Medulla oblongata (tissue), 1 donor: ENCODE measurements at regions not wholly inside any gene's neighbourhood (a gene's known extent, or its start where the extent isn't known, plus 50 kb on each side); places are given as distances from the start of the nearest gene placed in this dataset.
"Not testable (repeated sequence)": the region's sequence is repeated elsewhere in the genome, so short reads cannot be mapped to it uniquely, and the experiment has no call there.

Experiments used
- DNase-seq: peaks from one replicate; pipeline ENCODE4 v3.0.0-alpha.2; 2015; ENCODE audit errors: extremely low spot score

GRCh38 chr2:167844714-167845530 lies 402.5 kb downstream of the STK39 start:
- DNase-seq = no peak

DNA sequence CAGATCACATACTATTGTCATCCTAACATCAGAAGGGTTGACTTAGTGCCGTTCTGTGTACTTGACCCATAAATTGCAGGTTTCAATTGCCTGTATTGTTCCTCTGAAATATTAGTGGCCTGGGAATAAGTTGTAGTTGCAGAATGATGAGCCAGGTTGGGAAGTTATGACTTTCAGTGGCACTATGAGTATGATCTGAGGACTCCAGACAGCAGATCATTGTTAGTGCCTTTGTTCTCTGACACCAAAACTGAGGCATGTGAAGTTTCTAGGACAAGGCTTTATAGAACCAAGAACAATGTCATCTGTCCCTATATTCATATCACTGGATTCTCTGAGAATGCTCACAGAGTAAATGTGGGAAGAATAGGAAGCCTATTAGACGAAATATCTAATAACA lies 403.7 kb downstream of the STK39 start:
- no peak for DNase-seq

DNA sequence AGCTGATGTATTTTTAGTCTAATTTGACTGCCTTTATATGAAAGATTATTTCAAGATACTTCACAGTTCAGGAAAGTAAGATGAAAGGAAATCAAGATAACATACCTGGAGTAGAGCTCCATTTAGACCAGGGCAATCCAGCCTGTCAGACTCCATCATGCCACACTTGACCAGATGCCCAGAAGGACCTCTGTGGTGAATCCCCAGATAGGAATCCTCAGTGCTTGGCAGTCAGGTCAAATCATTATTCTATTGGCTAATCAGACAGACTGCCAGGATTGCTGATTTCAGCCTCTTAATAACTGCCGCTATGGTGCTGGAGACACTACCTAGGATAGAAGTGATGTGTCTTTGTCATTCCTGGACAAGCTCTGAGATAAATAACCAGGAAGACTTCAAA lies 404.2 kb downstream of the STK39 start:
- no peak for DNase-seq

DNA sequence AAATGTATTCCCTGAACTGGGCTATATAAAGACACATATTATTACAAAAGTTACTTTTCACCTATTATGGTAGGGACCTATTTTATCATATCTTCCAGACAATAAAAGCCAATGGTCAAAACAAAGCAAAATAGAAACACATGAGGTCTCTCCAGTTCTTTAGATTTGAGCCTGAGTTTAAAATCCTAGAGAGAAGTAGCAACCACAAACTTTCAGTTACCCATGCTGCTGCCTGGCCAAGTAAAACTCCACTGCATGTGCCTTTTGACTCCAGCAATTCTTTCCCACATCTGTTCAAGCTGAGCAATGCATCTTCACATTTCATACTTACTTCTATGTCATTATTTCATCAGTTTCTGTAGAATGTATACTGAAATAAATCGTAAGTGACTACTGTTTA lies 405.3 kb downstream of the STK39 start:
- no peak for DNase-seq

- not testable (repeated sequence) for DNase-seq
These were observed 412.1 kb downstream of the STK39 start for GRCh38 chr2:167835290-167835689.

GRCh38 chr2:167834707-167835106 lies 412.7 kb downstream of the STK39 start:
- no peak for DNase-seq

GRCh38 chr2:167833294-167833693 lies 414.1 kb downstream of the STK39 start:
- no peak for DNase-seq

- DNase-seq = no peak
These were observed 414.5 kb downstream of the STK39 start for GRCh38 chr2:167832868-167833287.

DNA sequence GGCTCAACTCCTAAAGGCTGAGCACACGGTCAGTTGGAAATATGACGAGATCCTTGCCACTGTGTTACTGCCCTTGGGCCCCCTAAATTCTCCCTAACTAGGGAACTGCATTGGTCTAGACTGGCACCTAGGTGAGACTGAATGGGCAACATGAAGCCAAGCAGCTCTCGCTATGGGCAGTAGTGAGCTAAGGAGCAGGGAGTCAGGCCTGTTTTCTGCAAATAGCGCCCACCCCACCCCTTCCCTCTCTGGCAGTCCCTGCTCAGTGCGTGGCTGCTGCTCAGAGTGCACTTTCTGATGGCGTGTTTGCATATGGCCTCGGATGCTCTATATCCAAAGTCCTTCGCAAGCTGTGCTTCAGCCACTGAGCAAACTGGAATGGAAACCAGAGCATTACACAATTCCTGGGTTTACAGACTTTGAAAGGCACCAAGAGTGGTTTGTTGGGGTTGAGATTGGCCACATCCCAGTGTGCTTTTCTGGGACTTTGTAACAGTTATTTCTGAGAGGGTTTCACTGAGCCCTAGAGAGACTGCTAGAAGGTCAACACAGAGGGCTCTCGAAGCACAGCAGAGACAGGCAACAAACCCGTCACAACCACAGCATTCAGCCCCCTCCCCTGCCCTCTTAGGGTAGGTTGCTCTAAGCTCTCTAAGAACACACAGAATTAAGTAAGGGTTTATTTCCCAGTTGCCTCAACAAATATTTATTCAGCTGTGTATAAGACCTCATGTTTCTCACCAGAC lies 419.9 kb downstream of the STK39 start:
- no peak for DNase-seq

DNA sequence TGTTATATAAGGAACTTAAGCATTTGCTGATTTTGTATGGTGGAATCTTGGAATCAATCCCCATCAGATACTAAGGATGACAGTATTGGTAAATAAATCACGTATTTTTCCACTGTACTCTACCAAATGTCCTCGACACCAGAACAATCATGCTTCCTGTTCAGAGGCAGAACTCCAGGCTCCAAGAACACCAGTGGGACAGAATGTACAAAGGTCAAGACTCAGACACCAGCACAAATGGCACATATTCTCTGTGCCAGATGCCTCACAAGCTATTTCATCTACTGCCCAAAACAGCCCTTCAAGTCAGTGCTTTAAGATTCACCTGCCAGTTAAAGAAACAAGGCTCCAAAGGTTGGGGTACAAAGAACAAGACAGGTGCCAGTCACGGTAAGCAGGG lies 420.5 kb downstream of the STK39 start:
- no peak for DNase-seq

DNA sequence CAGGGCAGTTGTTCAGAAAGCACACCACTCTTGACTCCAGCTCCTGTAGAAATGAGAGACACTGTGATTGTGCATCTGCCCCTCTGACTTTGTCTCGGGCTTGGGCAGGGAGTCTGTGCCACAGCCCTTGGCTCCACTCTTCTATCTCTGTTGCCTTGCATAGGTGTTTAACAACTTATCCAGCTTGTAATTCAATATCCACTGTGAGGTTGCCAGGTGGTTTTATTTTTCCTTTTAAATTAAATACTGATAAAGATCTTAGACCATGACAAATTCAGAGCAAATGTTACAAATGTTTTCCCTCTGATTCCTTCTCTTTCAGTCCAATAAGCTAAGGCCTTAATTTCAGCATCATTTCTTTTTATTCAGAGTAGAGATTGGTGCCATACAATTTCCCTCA lies 421.7 kb downstream of the STK39 start:
- DNase-seq = no peak

DNA sequence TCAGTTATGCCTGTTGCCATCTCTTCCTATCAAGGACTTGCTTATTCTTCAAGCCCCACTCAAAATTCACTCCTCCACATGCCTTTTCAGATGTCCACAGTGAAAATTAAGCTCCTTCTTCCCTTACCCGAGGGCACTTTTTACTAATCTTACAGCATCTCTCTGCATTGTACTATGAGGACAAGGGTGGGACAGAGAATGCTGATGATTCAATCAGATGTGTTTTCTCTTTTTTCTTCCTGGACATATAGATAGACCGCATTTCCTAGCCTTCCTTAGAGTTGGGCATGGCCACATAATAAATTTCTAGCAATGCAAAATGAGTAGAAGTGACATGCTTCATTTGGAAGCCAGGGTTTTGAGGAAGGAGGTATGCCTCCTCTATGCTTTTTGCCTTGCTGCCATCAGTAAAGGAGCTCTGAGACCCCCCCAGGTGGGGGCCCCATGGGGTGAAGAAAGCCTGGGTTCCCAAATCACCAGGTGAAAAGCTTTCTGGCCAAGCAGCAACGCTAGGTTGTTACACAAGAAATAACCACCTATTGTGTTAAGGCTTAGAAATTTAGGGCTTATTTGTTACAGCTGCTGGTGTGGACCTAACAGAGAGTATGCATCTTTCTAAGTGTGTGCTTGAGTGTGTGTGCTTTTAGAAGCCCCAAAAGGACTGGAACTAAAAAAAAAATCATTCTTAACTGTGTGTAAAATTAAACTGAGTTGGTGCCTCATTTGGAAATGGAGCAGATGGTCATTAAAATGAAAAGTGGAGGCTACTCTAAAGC lies 424.5 kb downstream of the STK39 start:
- DNase-seq = no peak

GRCh38 chr2:167820488-167820887 lies 426.9 kb downstream of the STK39 start:
- DNase-seq = no peak

GRCh38 chr2:167818521-167818920 lies 428.9 kb downstream of the STK39 start:
- no peak for DNase-seq

DNA sequence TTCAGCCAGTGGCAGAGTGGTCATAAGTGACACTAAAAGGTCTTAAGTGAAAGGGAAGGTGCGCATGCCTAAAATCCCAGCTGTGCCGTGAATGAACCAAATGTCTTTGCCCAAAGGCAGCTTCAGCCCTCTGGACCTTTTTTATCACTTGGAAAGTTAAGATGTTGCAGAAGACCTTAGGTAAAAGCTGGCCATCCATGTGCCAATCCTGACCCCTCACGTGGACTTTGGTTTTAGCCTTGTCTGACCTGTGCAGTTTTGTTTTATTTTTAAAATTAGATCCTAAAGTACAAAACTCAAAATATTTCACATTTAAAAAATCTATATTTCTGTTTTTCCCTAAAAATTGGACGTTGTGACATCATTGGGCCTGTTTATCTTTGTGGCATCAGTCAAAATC lies 429.5 kb downstream of the STK39 start:
- DNase-seq = no peak

DNA sequence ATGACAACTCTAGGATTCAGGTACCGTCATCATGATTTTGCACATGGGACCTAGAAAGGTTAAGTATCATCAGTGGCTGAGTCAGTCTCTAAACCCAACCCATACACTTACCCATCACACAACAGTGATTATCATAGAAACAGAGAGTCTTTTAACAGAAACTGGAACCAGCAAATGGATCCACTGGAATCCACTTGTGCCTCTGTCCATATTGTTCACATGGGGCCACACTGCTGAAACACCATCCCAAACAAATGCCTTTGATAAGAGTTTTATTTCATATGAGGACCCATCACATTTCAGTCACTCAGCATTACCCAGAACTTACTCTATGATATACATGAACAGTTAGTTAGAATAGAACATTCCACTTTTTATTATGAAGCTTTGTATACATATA lies 430.0 kb downstream of the STK39 start:
- DNase-seq = no peak

GRCh38 chr2:167816874-167817290 lies 430.5 kb downstream of the STK39 start:
- no peak for DNase-seq

DNA sequence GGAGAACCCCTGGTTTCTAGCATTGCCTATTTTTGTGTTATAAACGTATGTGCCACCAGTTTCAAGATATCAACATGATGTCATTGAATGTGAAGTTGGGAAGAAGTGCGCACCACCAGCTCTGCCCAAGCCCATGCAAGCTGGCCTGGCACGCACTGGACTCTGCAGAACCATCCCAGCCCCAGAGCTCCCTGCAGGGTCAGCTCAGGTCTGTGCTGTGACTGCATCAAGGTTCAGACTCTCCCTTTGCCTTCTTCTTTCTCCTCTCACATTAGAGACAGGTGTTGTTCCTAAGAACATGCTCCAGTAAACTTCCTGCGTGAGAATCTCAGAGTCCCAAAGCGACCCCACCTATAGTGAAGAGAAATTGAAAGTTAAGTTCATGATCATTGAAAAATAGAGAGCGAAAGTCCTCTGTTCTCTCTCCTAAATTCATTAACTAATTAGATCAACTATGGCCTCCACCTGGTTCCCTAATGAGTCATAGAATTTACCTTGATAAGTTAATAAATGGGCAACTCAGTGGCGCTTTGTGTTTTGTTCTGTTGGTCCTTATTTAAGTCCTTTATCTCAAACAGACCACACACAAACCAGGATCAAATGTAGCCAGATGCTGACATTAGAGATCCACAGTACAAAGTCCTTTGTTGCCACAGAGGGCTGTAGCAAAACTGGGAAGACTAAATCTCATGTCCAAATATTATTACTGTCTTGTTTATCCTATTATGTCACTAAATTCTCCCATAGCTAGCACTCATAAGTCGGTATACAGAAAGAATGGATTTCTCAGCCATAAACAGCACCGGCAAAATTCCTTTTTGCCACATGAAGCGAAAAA lies 432.3 kb downstream of the STK39 start:
- no peak for DNase-seq

GRCh38 chr2:167814482-167814880 lies 432.9 kb downstream of the STK39 start:
- DNase-seq = not testable (repeated sequence)

DNA sequence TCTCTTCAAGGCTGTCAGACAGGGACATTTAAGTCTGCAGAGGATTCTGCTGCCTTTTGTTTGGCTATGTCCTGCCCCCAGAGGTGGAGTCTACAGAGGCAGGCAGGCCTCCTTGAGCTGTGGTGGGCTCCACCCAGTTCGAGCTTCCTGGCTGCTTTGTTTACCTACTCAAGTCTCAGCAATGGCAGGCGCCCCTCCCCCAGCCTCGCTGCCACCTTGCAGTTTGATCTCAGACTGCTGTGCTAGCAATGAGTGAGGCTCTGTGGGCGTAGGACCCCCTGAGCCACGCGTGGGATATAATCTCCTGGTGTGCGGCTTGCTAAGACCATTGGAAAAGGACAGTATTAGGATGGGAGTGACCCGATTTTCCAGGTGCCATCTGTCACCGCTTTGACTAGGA lies 437.6 kb downstream of the STK39 start:
- DNase-seq = not testable (repeated sequence)

DNA sequence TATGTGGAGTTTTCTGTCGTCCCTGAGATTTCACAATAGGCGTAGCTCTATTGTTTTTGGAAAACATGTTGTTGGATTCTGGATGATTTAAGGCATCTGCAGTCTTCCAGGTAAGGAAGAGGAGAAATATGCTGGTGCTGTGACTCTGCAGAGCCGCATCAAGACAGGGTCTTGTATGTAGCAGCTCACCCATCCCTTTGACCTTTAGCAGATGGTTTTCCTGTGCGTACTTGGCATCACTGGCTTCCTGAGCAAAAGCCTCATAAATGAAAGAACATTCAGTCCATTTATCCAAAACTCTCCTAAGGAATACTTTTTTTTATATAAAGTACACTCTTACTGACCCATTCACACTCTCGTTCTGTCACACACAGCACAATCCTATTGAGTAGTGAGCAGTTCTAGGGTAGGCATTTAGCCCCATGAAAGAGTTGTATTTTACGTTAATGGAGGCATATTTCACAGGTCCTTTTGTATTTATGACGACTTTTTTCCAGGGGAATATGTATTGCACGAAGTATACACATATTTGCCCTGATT lies 443.9 kb downstream of the STK39 start:
- DNase-seq = no peak
